NCI-H1694 treated with DMSO at 0.1 percent for 48 hours (cell line): ENCODE measurements at regions not wholly inside any gene's neighbourhood (a gene's known extent, or its start where the extent isn't known, plus 50 kb on each side); places are given as distances from the start of the nearest gene placed in this dataset.
"Not testable (repeated sequence)": the region's sequence is repeated elsewhere in the genome, so short reads cannot be mapped to it uniquely, and the experiment has no call there.

ENCODE experiments used
- DNase-seq: peaks from one replicate; lab custom pipeline; 2025; lab: John Stamatoyannopoulos, UW

GRCh38 chr10:109071539-109071938, 851.8 kb downstream of the XPNPEP1 start:
- DNase-seq, result no peak

DNA sequence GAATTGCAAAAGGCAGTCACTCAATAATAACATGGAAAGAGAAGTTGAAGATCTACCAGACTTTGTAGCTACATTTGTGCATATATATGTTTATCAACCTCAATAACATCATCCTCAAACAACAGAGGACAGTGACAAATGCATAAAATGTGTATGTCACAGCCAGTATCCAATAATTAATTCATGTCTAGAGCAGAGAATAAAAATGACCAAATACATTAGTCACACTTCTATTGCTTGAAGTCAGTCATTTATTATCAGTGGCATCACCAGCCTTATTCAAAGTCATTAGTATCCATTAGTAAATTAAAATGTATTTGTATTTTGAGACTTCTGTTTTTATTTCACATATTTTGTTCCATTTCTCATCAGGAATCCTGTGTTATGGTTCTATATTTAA, 852.8 kb downstream of the XPNPEP1 start:
- no peak for DNase-seq

DNA sequence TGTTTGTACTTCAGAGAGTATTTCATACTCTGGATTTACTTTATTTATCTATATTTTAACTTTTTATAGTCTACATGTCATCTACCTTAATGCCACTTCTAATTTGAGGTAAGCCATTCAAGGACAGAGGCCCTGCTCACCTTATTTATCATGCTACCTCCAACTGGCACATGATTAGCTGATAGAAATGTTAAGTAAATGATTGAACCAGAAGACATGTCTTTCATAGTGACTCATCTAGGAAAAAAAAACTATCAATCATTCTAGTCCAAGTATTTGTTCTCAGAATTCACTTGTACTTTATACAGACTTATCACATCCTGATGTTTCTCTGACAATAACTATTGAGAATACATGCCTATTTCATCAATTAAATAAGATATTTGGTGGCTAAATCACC, 856.3 kb downstream of the XPNPEP1 start:
- no peak for DNase-seq

- no peak for DNase-seq
These were observed 857.5 kb downstream of the XPNPEP1 start for GRCh38 chr10:109065821-109066220.

DNA sequence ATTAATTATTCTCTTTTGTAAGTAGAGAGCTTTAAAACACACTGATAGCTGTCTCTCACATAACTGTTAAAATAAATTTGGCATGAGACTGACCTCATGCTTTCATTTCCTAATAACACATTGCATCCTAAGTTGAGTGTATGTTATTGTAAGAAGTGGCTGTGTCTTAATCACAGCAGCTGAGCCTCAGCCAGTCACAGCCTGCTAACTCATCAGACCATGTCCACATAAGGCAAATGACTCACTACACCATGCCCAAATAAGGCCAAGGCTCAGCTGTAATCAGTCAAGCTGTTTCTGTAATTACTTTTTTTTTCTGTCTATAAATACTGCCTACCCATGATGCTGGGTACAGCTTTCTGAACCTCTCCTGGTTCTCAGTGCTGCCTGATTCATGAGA, 860.9 kb downstream of the XPNPEP1 start:
- no peak for DNase-seq

DNA sequence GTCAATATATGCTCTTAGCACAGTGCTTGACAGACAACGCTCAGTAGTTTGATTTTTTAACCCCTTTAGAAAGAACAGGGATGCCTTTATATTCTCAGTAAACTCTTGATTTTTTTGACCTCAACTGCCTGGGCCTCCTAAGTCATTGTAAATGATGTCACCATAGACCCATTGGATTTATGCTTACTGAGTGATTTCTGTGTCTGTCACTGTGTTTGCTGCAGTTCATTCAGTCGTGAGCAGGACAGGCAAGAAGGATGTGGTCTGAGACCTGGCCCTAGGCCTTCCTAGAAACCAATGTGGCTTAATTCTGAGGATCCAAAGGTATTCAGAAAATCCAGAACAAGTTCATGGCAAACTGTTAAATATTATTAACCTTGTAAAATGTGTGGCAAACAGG, 868.1 kb downstream of the XPNPEP1 start:
- no peak for DNase-seq

GRCh38 chr10:109047856-109048255, 875.5 kb downstream of the XPNPEP1 start:
- DNase-seq, result no peak

DNA sequence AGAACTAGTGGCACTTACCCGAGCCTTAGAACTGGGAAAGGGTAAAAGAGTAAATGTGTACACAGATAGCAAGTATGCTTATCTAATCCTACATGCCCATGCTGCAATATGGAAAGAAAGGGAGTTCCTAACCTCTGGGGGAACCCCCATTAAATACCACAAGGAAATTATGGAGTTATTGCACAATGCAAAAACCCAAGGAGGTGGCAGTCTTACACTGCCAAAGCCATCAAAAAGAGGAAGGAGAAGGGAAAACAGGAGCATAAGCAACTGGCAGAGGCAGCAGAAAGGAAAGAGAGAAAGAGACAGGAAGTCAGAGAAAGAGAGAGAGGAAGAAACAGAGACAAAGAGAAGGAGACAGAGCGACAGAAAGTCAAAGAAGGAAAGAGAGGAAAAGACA, 876.9 kb downstream of the XPNPEP1 start:
- not testable (repeated sequence) for DNase-seq

DNA sequence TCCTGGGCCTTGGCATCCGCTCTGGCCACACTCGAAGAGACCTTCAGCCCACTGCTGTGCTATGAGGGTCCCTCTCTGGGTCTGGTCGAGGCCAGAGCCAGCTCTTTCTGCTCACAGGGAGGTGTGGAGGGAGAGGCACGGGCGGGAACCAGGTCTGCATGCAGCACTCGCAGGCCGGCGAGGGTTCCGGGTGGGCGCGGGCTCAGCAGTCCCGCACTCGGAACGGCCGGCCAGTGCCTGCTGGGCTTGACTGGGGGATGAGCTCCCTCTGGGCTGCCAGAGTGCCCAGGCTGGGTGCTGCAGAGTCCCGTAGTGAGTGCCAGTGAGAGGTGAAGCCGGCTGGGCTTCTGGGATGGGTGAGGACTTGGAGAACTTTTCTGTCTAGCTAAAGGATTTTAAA, 882.7 kb downstream of the XPNPEP1 start:
- no peak for DNase-seq

DNA sequence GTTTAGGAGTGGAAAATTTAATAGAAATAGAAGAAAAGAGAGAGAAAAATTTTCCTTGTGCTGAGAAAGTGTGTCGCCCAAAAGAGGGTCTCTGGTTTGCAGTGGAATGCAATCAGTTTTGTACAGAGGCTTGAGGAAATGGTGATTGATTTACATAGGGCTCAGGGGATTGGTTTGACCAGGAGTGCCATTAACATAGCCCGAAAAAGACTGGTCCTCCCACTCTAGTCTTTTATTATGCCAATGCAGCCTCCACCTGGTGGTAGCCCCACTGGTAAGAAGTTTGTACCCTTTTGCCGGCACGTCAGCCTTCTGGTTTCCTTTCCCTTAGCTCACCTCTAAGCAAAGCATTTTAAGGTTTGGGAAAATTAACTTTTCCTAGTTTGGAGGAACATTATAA, 885.3 kb downstream of the XPNPEP1 start:
- no peak for DNase-seq

GRCh38 chr10:109030581-109031210, 892.6 kb downstream of the XPNPEP1 start:
- DNase-seq, result no peak

GRCh38 chr10:109029870-109030269, 893.4 kb downstream of the XPNPEP1 start:
- DNase-seq, result no peak

- DNase-seq, result no peak
These were observed 895.7 kb downstream of the XPNPEP1 start for GRCh38 chr10:109027534-109028185.

- no peak for DNase-seq
These were observed 898.1 kb downstream of the XPNPEP1 start for GRCh38 chr10:109025172-109025571.

DNA sequence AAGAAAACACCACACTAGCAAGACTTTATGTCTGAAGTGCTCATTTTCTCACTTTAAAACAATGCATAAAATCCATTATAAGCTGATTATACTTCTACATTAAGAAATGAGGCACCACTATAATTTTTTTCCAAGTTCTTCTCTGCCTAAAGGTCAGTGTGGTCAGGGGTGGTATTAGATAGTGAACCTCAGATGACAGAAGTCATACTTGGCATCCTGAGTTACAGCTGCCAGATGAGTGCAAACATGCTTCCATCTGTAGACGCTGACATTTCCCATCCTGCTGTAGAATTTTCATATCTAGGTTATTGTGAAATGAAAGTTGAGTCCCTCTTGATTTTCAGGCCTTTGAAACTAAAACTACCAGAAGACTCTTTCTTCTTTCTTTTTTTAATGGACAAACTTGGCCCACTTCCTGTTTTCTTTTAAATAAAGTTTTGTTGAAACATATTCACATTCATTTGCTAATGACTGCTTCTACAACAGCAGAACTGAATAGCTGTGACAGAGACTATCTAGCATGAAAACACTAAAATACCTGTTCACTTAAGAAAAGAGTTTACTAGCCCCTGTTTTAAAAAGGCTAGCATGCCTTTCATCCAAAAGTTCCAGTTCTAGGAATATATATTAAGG, 900.8 kb downstream of the XPNPEP1 start:
- no peak for DNase-seq

DNA sequence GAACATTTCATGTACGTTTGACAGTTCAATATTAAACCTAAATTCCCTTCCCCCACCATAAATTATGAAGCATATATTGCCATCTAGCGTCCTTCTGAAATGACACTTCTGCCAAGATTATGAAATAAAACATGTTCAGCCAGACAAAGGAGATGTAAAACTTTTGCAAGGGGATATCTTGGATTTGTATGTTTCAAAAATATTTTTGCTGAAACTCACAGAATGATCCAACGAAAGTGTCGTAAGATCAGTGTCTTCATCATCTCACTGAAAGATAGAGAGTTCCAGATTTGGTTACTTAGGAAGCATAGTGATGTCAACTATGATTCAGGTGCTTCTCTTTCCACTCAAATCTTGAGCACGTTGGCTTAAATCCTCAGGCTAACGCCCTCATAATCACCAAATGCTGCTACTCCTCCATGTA, 904.3 kb downstream of the XPNPEP1 start:
- DNase-seq, result peak; percentile 45

DNA sequence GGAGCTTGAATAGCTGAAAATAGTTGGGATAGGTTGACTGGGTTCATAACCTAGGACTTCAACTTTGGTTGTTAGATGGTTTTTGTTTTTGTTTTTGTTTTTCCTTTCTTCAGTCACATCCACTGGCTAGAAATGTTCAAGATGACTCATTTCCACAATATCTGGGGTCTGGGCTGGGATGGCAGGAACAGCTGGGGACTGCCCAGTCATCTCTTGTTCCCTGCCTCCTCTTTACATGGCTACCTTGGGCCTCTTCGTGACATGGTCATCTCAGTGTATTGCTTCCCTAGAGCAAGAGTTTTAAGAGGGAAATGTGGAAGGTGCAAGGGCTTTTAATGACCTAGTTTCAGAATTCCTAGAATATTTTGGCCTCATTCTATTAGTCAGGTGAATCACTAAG, 915.8 kb downstream of the XPNPEP1 start:
- DNase-seq, result no peak

- peak; percentile 41 for DNase-seq
These were observed 932.9 kb downstream of the XPNPEP1 start for GRCh38 chr10:108990441-108990840.

DNA sequence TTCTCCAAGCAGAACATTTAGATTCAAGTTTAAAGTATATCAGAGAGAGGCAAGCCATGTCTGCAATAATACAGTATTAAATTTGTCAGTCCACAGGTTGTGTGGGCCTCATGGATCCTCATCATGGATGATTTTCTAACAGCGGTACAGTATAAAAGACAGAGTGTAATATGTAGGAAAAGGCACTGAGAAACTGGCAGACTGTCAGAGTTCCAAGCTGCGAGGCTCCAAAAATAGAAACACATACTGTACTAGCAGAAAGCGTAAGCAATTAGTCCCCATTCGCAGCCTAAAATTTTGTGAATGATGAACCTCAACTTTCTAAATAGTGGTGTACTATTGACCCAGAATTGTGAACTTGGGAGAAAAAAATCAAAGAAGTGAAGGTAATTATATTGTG, 933.3 kb downstream of the XPNPEP1 start:
- peak; percentile 70 for DNase-seq

DNA sequence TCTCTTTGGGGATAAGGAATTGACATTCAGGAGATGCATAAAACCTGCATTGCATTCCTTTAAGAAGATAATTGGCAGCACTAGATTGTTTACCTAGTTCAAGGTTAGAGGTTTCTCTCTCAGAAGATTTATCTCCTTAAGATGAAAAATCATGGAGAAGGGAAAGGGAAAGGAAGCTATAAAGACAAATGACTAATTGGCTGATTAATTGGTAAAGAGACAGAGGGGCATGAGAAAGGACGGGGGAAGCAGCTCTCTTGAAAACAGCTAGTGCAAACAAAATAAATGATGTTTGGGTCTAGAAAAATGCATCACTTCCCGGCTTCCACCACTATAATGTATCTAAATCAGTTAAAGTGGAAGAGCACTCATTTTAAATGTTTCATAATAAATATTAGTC, 941.2 kb downstream of the XPNPEP1 start:
- no peak for DNase-seq

DNA sequence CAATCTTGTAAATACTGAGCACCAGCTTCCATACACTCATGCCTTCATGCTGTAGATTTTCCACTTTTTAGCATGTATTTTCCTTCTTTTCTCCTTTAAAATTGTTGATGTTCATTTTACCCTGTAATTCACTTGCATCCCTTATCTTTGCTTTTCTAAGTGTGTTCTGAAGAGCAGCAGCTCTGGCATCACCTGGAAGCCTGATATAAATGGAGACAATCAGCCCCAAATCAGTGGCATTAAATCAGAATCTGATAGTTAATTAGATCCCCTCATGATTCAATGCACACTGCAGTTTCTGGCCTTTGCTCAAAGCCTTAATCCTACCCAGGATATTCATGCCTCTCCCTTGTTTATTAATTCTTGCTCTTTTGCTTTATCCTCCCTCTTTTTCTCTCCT, 942.4 kb downstream of the XPNPEP1 start:
- no peak for DNase-seq

- no peak for DNase-seq
These were observed 947.8 kb downstream of the XPNPEP1 start for GRCh38 chr10:108975459-108976058.

GRCh38 chr10:108970016-108970415, 953.3 kb downstream of the XPNPEP1 start:
- no peak for DNase-seq
